Natural killer cell (primary cell): ENCODE measurements at regions not wholly inside any gene's neighbourhood (a gene's known extent, or its start where the extent isn't known, plus 50 kb on each side); places are given as distances from the start of the nearest gene placed in this dataset.
"Not testable (repeated sequence)": the region's sequence is repeated elsewhere in the genome, so short reads cannot be mapped to it uniquely, and the experiment has no call there.

Experiments
- ATAC-seq, 3 donors: fragments of 150-1000 bp in 2 of 3; fragments of 200-7000 bp in 1 of 3; cut with Tn5 transposase; 1 replicate in 1 of 3; 2 replicates in 2 of 3; pipeline ENCODE4 v1.10.0; 2021; ENCODE audit warnings: mild to moderate bottlenecking in 2 of 3, moderate library complexity in 2 of 3
- DNase-seq, 2 donors: peaks; one replicate each; pipeline versions ENCODE4 v3.0.0 to v3.0.0-alpha.2; 2013 to 2021; ENCODE audit warnings: mixed read lengths in 1 of 2
- H3K27ac ChIP-seq: one replicate; pipeline ENCODE4 v1.5.1; 2013; ENCODE audit warnings: mild to moderate bottlenecking, low read length
- H3K27me3 ChIP-seq: one replicate; pipeline ENCODE4 v1.6.1; 2013; ENCODE audit warnings: low read length; ENCODE audit not compliant: control insufficient read depth, insufficient read depth
- H3K36me3 ChIP-seq: one replicate; pipeline ENCODE4 v1.6.1; 2013; ENCODE audit warnings: low read length; ENCODE audit not compliant: control insufficient read depth, insufficient read depth
- H3K4me1 ChIP-seq: one replicate; pipeline ENCODE4 v1.6.1; 2013; ENCODE audit warnings: low read length; ENCODE audit not compliant: control insufficient read depth, insufficient read depth
- H3K4me3 ChIP-seq: one replicate; pipeline ENCODE4 v1.5.1; 2013; ENCODE audit warnings: low read length
- H3K9me3 ChIP-seq: one replicate; pipeline ENCODE4 v1.6.1; 2013; ENCODE audit warnings: low read length; ENCODE audit not compliant: control insufficient read depth, insufficient read depth
- H3K27ac Mint-ChIP-seq, 2 donors: one replicate each; pipeline ENCODE4 v1.8.0; 2022; ENCODE audit warnings: mild to moderate bottlenecking in 2 of 2, mixed read lengths in 2 of 2, moderate library complexity in 1 of 2
- H3K27me3 Mint-ChIP-seq, 2 donors: one replicate each; pipeline ENCODE4 v1.8.0; 2022; ENCODE audit warnings: low read depth in 2 of 2, mixed read lengths in 2 of 2
- H3K36me3 Mint-ChIP-seq: one replicate; pipeline ENCODE4 v1.8.0; 2022; ENCODE audit warnings: mixed read lengths
- H3K4me1 Mint-ChIP-seq, 2 donors: one replicate each; pipeline ENCODE4 v1.8.0; 2022; ENCODE audit warnings: mixed read lengths in 2 of 2
- H3K4me3 Mint-ChIP-seq: one replicate; pipeline ENCODE4 v1.8.0; 2022; ENCODE audit warnings: mild to moderate bottlenecking, moderate library complexity, mixed read lengths
- H3K9me3 Mint-ChIP-seq, 2 donors: one replicate each; pipeline ENCODE4 v1.8.0; 2022; ENCODE audit warnings: mixed read lengths in 2 of 2
- WGBS: methylation state at CpG from one replicate; pipeline ENCODE4 v1.1.7; 2013; ENCODE audit warnings: missing lambda C conversion rate; ENCODE audit not compliant: insufficient coverage; 5-methylcytosine and 5-hydroxymethylcytosine counted together
- intact Hi-C: fragments of 100-400 bp; cut with micrococcal nuclease; formaldehyde crosslinking; loops from one replicate; pipeline ENCODE4 v1.14.2; 2022

GRCh38 chr21:13545525-13545924, 64.1 kb upstream of the POTED start:
- H3K36me3 ChIP-seq, H3K27ac Mint-ChIP-seq, DNase-seq, H3K27me3 Mint-ChIP-seq, H3K27ac ChIP-seq, intact Hi-C loops, H3K4me3 ChIP-seq, H3K4me3 Mint-ChIP-seq, H3K27me3 ChIP-seq, H3K4me1 Mint-ChIP-seq, H3K36me3 Mint-ChIP-seq, H3K9me3 Mint-ChIP-seq, H3K9me3 ChIP-seq, H3K4me1 ChIP-seq: not testable (repeated sequence)
- WGBS, result no CpG with 5 or more reads among the region's 1 CpG
- ATAC-seq, result peak; percentile 73 to 83 (median 75)
